NCI-H748 (cell line): ENCODE measurements at regions not wholly inside any gene's neighbourhood (a gene's known extent, or its start where the extent isn't known, plus 50 kb on each side); places are given as distances from the start of the nearest gene placed in this dataset.

ENCODE experiments used
- DNase-seq: peaks from one replicate; lab custom pipeline; 2025; ENCODE audit not compliant: unreplicated experiment; lab: John Stamatoyannopoulos, UW

DNA sequence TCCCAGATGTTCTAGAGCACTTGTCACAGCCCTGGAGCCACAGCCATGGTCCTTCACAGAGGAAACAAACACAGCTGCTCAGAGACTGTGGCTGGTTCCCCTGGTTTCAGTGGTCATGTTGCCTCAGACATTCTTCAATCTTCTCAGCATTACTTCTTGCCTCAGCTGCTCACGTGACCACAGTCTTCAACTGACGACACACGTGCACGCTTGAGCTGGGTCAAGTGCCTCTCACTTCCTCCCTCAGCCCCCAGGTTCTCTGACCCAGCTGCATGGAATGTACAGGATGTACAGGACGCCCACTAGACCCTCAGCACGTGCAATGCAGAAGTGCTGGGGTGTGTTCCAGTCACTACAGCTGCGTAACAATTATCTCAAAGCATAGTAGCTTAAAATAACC, 159.8 kb upstream of the GGTLC1 start:
- DNase-seq: no peak

DNA sequence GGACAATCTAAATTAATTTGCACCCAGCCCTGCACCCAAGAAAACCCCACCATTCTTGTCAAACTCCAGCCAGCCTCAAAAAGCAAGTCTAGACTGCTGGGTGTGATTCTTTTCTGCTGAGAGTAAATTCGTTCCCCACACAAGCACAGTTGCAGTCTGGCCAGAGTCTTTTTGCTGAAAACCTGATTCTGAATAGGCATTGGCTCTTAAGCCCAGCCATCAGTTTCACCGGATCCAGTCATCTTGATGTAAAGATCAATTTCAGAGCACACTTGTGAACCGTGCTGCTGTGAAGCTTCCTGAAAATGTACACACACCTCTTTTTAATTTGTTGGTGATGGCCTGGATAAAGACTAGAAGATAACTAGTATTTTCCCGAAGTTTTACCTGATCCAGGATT, 159.4 kb upstream of the GGTLC1 start:
- DNase-seq: no peak

DNA sequence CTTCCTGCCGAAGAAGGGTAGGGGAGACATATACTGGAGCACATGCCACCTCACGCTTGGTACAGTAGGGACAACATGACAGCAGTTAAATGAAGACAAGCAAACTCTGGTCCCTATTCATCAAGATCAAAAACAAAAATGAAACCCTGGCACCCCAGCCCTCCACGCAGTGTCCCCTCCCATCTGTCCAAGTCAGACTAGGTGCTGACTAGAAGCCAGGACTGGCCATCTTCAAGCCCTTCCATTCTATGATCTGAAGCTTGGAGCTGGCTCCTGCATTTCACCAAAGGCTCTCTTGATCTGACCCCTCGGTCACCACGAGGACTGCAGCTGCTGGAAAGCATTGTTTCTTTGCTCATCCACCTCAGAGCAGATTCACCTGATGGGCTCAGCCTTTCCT, 158.9 kb upstream of the GGTLC1 start:
- no peak for DNase-seq

DNA sequence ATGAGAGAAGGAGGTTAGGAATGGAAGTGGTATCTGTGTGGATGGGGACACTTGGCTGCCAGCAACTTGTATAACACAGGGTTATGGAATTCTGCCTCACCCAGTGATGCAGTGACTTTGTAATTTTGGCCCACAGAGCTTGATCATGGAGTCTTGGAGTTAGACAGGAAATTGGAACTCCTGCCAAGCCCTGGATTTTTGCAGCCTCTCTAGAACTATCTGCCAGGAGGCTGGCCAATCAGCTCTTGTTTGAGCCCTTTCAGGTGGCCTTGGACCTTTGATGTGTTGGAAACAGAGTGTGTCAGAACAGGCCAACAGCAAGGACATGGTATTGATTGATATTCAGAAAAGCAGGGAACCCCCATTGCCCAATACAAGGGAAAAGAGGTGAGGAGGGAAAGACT, 157.7 kb upstream of the GGTLC1 start:
- no peak for DNase-seq

- no peak for DNase-seq
These were observed 155.8 kb upstream of the GGTLC1 start for GRCh38 chr20:24144371-24144770.

GRCh38 chr20:24141111-24141510, 152.5 kb upstream of the GGTLC1 start:
- DNase-seq: no peak

DNA sequence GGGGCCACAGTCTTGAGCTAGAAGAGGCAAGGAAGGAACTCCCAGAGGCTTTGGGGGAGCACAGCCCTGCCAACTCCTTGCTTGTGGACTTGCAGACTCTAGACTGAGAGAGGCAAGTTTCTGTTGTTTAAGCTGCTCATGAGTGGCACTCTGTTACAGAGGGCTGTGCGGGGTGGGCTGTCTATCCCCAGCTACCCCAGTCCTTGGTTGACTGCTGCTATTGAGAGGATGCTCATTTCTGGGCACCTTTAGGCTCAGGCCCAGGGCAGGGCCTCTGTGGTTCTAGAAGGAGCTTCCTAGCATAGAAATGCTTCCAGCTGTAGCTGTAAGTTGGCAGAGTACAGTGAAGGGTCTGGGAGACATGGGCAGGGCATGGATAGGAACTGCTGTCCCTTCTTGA, 151.3 kb upstream of the GGTLC1 start:
- DNase-seq: no peak

DNA sequence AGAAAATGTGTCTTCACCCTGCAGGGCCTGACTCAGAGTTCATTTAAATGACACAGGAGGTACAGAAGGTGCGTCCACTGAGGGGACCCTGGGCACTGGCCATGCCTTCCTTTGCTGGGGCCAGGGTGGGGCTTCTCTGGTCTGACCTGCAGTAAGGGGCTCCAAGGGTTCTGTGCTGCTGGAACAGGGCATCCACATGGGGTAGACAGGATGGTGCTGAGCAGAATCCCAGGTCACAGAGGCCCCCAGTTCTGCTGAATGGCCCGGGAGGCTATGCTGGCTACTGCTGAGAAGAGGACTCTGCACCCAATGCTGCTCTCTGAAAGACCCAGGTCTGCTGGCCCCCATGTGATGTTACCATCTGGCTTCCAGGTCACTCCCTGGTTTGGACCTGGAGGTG, 150.4 kb upstream of the GGTLC1 start:
- no peak for DNase-seq

DNA sequence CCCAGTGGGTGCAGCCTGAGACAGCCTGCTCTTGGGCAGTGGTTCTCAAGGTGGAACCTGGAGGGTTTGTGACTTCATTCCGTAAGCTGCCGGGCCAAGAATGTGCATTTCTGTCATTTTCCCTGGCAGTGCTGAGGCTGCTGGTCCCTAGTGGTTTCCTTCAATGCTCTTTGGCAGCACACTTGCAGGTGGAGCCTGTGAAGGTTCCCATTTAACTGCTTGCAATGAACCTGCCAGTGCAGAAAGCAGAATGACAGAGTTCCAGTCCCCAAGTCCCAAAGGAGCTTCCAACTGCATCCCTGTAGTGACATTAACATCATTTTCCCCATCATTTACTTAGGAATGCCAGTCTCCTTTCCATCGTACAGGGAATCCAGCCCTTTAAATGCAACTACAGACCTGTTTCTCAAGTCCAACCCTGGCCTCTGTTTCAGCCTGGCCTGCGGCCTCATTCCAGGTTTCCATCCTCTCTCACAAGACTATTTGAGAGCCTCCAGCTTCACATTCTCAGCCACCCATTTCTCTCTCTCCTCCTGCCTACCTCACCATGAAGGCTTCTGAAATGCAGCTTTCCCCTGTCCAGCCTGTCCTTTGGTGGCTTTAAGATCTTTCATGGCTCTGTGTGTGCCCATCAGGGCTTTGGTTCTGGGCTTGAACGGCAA, 149.7 kb upstream of the GGTLC1 start:
- no peak for DNase-seq

GRCh38 chr20:24136659-24137246, 148.2 kb upstream of the GGTLC1 start:
- DNase-seq: no peak

DNA sequence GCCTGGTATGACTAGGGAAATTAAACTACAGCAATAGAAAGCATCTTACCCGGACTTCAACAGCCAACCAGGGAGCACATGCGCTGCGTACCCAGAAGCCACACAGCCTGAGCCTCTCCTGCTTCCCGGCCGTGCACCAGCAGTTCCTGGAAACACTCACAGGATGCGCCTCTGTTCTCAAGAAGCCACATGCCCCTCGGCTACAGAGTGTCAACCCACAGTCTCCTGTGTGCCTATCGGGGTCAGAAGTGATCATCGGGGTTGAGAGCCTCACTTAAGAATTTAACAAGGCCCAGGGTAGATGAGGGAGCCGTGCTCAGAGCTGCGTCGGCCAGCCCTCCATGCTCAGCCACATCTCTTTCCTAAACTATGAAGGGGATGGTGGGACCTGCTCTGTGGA, 147.2 kb upstream of the GGTLC1 start:
- no peak for DNase-seq

DNA sequence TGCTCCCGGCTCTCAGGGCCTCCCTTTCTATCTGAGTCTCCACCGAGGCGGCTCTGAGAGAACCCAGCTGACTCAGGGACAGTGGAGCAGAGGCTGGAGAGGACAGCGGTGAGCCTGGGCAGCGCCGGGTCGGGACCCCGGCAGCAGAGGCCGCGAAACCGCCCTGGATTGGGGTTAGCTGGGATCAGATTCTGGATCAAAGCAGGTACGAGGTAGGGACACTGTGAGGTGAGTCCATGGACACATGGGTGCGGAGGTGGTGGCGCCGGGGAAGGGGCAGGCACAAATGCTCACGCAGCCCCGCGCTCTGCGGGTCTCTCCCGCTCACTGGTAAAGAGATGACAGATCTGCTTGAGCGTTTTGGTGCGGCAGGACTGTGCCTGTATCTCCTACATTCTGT, 146.4 kb upstream of the GGTLC1 start:
- DNase-seq: no peak

GRCh38 chr20:24134284-24134683, 145.7 kb upstream of the GGTLC1 start:
- DNase-seq: no peak

DNA sequence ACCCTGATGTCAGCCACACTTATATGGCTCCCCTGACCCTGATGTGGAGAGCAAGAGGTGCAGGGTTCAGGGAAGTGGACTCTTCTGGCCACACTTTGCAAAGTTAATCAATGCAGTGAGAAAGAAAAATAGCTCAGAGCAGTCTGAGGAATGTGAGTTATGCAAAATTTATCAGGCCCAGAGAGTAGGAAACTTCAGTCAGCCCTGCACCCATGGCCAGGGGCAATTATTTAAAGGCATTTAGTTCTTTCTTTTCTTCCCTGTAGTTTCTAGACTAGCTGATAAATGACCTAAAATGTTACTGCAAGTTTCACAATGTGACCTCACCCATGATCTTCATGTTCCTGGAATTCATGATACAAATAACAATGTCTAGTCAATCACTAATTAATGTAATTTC, 143.7 kb upstream of the GGTLC1 start:
- no peak for DNase-seq

GRCh38 chr20:24131684-24132083, 143.1 kb upstream of the GGTLC1 start:
- no peak for DNase-seq

DNA sequence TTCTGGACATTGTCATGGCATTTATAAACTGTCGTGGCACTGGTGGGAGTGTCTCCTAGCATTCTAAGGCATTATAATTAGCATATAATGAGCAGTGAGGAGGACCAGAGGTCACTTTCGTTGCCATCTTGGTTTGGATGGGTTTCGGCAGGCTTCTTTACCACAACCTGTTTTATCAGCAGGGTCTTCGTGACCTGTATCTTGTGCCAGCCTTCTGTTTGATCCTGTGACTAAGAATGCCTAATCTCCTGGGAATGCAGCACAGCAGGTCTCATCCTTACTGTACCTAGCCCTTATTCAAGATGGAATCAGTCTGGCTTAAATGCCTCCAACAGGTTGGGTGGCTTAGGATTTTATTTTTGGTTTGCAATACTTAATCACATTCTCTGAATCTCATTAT, 142.7 kb upstream of the GGTLC1 start:
- no peak for DNase-seq

DNA sequence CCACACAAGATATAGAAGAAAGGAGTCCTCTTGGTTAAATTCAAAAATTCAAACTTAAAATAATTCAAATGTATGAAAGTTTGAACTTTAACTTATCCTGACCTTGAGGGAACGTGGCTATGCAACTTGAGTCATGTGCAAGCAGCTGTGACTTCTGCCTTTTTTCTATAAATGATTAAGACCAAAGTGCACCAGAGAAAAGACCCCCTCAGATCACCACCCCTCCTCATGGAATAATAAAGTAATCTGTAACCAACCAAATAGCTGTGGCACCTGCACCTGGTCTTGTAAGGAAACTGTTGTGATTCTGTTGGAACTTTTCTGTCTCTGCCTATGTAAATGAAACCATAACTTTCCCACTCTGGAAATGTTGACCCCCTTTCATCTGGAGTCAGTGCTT, 141.1 kb upstream of the GGTLC1 start:
- DNase-seq: no peak

GRCh38 chr20:24124951-24125650, 136.5 kb upstream of the GGTLC1 start:
- no peak for DNase-seq

DNA sequence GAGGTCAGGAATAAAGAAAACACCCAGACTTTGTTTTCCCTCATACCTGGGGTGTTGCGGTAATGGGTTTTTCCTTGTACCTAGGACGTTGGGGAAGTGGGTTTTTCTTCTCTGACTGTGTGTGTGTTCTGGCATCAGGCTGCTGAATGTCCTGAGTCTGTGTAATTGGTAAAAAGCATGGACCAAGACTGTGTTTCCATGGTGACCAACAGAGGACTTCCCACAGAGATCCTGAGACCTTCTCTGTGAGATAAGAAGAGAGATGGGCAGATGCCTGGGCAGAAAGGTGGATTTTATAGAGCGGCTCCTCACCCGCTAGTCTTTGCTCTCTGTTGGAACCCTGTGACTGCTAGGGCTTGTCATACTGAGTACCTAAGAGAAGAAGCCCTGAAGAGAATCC, 135.4 kb upstream of the GGTLC1 start:
- no peak for DNase-seq

- DNase-seq: no peak
These were observed 130.0 kb upstream of the GGTLC1 start for GRCh38 chr20:24118441-24119175.

DNA sequence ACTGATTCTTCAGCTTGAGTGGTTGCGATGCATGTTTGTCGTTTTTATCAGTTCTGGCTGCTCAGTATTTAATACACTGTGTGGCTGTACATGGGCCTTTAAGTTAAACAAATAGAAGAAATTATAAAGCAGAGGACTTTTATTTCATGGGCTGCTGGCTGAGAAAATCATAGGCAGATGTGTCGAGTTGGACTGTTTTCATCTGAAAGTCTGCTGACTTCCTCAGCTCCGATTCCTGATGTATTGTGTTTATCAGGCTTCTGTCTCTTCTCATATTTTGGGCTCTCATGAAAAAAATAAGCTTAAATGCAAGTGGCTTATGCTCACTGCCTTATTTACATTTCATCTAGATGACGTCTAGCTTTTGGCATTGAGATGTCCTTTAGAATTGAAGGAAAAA, 129.5 kb upstream of the GGTLC1 start:
- no peak for DNase-seq

DNA sequence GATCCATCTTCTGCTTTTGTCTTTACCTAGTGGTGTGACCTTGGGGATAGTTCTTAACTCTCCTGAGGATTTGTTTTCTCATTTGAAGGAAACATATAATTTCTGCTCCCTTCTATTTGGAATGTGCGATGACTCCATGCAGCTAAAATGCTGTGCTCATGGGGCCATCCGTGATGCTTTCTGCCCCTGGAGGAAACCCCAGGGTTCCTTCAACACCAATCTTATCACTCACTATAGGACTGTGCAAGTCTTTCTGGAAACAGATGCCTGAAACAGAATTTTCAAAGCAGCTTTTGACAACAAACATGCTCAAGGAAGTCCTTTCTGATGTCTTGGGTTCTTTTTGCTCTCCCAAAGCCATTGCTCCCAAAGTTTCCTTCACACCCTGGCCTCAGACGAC, 128.8 kb upstream of the GGTLC1 start:
- no peak for DNase-seq
